Body of pancreas (tissue), 4 donors: ENCODE measurements at regions not wholly inside any gene's neighbourhood (a gene's known extent, or its start where the extent isn't known, plus 50 kb on each side); places are given as distances from the start of the nearest gene placed in this dataset.

ENCODE experiments used
- ATAC-seq: fragments of 150-250 bp; one replicate; pipeline ENCODE4 v1.9.1; 2016
- DNase-seq, 4 donors: peaks; one replicate each; pipeline ENCODE4 v3.0.0-alpha.2; 2019
- H3K27ac ChIP-seq, 4 donors: fragments of 200-600 bp; sonication (generic); 1 replicate in 3 of 4; 2 replicates in 1 of 4; pipeline versions ENCODE4 v1.5.1 to v1.6.1; 2016 to 2019; ENCODE audit warnings: mild to moderate bottlenecking in 1 of 4, mixed read lengths in 1 of 4, moderate library complexity in 1 of 4
- H3K27me3 ChIP-seq, 2 donors: fragments of 200-600 bp; sonication (generic); one replicate each; pipeline ENCODE4 v1.6.0; 2016; ENCODE audit warnings: mild to moderate bottlenecking in 1 of 2
- H3K36me3 ChIP-seq, 2 donors: fragments of 200-600 bp; sonication (generic); replicated peaks in 1 of 2; 2 replicates each; pipeline ENCODE4 v1.5.1; 2016; ENCODE audit warnings: low read depth in 2 of 2; ENCODE audit not compliant: insufficient read depth in 1 of 2
- H3K4me1 ChIP-seq: fragments of 200-600 bp; sonication (generic); one replicate; pipeline ENCODE4 v1.6.0; 2016
- H3K4me3 ChIP-seq, 2 donors: fragments of 200-600 bp; sonication (generic); 1 replicate in 1 of 2; 2 replicates in 1 of 2; pipeline ENCODE4 v1.5.1; 2016 to 2019
- H3K9me3 ChIP-seq, 3 donors: fragments of 200-600 bp; sonication (generic); 1 replicate in 2 of 3; 2 replicates in 1 of 3; pipeline ENCODE4 v1.5.1; 2016
- POLR2A ChIP-seq, 3 donors: fragments of 450-650 bp; IDR thresholded peaks; one replicate each; pipeline ENCODE4 v1.6.1; 2016; ENCODE audit warnings: antibody characterized with exemption in 3 of 3, mild to moderate bottlenecking in 2 of 3
- WGBS, 2 donors: methylation state at CpG; one replicate each; pipeline ENCODE4 v1.1.5; 2017; 5-methylcytosine and 5-hydroxymethylcytosine counted together
- intact Hi-C: fragments of 100-400 bp; cut with DNase I; formaldehyde crosslinking; loops from one replicate; pipeline ENCODE4 v1.15.1; 2023
- TF ChIP-seq, protein P1 (sequence below), 7 experiments: fragments of 450-650 bp in 4 of 7; fragments of 200-600 bp in 3 of 7; sonication (generic) in 3 of 7; IDR thresholded peaks; one replicate each; pipeline ENCODE4 v1.5.1; 2016 to 2019; ENCODE audit warnings: antibody characterized with exemption in 7 of 7

DNA sequence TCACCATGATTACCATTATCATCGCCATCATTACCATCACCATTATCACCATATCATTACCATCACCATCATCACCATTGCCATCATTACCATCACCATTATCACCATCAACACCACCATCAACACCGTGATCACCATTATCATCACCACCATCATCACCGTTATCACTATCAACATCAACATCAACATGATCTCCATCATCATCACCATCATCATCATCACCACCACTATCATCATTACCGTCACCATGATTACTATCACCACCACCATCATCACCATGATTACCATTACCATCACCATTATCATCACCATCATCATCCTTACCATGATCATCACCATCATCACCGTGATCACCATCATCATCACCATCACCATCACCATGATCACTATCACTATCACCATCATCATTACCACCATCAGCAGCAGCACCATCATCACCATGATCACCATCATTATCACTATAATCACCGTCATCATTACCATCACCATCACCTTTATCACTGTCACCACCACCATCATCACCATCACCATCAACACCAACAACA, 753.7 kb downstream of the BRD1 start:
- 85 to 91% methylated on average over 6 of the region's 6 CpGs for WGBS, 2 donors
- H3K36me3 ChIP-seq: no peaks in the 10 kb centered on the region

DNA sequence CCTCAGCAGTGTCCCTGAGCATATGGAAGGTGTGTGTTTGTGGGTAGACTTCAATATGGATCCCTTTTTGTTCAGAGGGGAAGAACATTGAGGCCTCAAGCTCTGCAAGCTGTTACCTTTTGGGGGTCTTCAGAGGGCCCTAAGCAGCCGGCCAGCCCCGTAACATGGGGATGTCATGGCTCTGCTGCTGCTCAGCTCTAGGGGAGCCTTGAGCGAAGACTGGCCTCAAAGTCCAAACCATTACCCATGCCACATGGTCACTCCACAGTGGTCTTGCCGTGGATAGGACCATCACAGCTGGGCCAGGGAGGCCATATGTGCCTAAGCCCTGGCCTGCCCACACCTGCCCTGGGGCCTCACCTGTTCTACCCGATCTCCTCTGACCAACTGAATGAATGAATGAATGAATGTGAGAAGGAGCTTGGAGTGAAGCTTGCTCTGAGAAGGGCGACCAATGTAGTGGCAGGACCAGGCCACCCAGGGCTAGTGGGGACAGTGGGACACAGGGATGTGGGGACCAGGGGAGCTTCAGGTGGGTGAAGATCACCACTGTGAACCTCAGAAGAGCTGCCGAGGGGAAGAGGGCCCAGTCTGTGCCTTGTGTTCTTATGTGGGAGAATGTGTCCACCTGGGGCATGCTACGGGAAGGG, 754.6 kb downstream of the BRD1 start:
- no peaks in the 10 kb centered on the region for H3K27me3 ChIP-seq
- WGBS, 2 donors: 91 to 96% methylated on average over 5 to 8 of the region's 8 CpGs
- no peak overlapping the region for H3K27ac ChIP-seq
- ATAC-seq (no peak), DNase-seq (no peak)
- intact Hi-C loops: no loop called here
- H3K9me3 ChIP-seq: no peaks in the 10 kb centered on the region
- no peak overlapping the region for H3K4me3 ChIP-seq
- H3K36me3 ChIP-seq: no peaks in the 10 kb centered on the region
- TF ChIP-seq, protein P1, sequence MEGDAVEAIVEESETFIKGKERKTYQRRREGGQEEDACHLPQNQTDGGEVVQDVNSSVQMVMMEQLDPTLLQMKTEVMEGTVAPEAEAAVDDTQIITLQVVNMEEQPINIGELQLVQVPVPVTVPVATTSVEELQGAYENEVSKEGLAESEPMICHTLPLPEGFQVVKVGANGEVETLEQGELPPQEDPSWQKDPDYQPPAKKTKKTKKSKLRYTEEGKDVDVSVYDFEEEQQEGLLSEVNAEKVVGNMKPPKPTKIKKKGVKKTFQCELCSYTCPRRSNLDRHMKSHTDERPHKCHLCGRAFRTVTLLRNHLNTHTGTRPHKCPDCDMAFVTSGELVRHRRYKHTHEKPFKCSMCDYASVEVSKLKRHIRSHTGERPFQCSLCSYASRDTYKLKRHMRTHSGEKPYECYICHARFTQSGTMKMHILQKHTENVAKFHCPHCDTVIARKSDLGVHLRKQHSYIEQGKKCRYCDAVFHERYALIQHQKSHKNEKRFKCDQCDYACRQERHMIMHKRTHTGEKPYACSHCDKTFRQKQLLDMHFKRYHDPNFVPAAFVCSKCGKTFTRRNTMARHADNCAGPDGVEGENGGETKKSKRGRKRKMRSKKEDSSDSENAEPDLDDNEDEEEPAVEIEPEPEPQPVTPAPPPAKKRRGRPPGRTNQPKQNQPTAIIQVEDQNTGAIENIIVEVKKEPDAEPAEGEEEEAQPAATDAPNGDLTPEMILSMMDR (IDR thresholded peaks at IDR 0.05): no peak
- TF ChIP-seq POLR2A (IDR thresholded peaks at IDR 0.05): no peak
- H3K4me1 ChIP-seq: no peaks in the 10 kb centered on the region

More for the DNA sequence above, 753.7 kb downstream of the BRD1 start:
- DNase-seq: no peak
- H3K9me3 ChIP-seq: no peaks in the 10 kb centered on the region
- TF ChIP-seq, protein P1 (IDR thresholded peaks at IDR 0.05): no peak
- no peak for TF ChIP-seq POLR2A (IDR thresholded peaks at IDR 0.05)
- H3K27ac ChIP-seq: no peak overlapping the region
- H3K27me3 ChIP-seq: no peaks in the 10 kb centered on the region
- no peak for ATAC-seq
- no peak overlapping the region for H3K4me3 ChIP-seq
- no peaks in the 10 kb centered on the region for H3K4me1 ChIP-seq
- intact Hi-C loops: no loop called here

DNA sequence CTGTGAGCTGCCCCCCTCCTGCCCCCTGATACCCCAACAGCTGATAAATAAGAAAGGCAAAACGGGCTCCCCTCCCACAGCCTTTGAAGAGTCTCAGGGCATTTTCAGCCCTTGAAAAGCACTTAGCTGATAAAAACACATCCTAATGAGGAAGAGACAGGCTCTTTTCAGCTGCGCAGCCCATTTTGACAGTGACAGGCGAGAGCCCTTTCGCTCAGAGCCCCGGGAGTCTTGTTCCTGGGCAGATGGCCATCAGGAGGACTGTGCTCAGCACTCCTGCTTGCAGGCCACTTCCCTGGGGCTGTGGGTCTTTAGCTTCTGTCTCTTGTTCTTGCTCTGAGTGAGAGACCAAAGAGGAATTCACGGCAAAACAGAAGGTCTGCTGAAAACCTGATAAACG, 757.2 kb downstream of the BRD1 start:
- no peak overlapping the region for H3K4me3 ChIP-seq
- H3K36me3 ChIP-seq: no peaks in the 10 kb centered on the region
- no peaks in the 10 kb centered on the region for H3K9me3 ChIP-seq
- TF ChIP-seq POLR2A (IDR thresholded peaks at IDR 0.05): no peak
- TF ChIP-seq, protein P1 (IDR thresholded peaks at IDR 0.05): no peak
- H3K27me3 ChIP-seq: no peaks in the 10 kb centered on the region
- DNase-seq (no peak), ATAC-seq (no peak)
- intact Hi-C loops: no loop called here
- 61 to 65% methylated on average over 7 of the region's 7 CpGs for WGBS, 2 donors
- H3K4me1 ChIP-seq: no peaks in the 10 kb centered on the region
- H3K27ac ChIP-seq: no peak overlapping the region

DNA sequence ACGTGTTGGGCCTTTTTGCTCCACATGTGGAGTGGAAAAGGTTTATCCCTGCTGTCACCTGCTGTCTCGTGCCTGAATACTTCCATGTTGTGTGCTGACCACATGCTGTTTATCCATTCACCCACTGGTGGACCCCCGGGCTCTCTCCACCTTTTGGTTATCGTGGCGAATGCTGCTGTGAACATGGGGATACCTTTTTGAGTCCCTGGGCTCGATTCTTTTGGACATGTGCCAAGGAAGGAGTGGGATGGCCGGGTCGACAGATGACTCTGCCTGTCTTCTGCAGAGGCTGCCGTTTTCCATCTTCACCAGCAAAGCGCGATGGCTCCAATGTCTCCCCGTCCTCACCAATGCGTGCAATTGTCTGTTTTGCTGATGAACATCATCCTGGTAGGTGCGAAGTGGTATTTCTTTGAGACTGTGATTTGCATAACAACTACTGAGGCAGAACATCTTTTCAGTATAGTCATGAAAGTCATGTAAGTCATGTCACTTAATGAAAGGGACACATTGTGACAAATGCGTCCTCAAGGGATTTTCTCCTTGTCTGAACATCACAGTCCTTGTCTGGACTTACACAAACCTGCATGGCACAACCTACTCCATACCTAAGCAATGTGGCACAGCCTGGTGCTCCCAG, 758.7 kb downstream of the BRD1 start:
- Histone ChIP-seq H3K9me3 (no peaks in the 10 kb centered on the region), H3K4me3 (no peak overlapping the region), H3K27ac (no peak overlapping the region), H3K36me3 (no peaks in the 10 kb centered on the region), H3K4me1 (no peaks in the 10 kb centered on the region), H3K27me3 (no peaks in the 10 kb centered on the region)
- WGBS, 2 donors: 78 to 80% methylated on average over 15 of the region's 15 CpGs
- intact Hi-C loops: no loop called here
- no peak for DNase-seq
- no peak for ATAC-seq
- TF ChIP-seq, protein P1 (IDR thresholded peaks at IDR 0.05): no peak
